Mononuclear cell (primary cell): ENCODE measurements at regions not wholly inside any gene's neighbourhood (a gene's known extent, or its start where the extent isn't known, plus 50 kb on each side); places are given as distances from the start of the nearest gene placed in this dataset.

Experiments
- H3K27me3 ChIP-seq: 2 replicates; pipeline ENCODE4 v1.6.0; 2011; ENCODE audit warnings: low read length, control low read depth; ENCODE audit not compliant: insufficient read depth
- H3K4me1 ChIP-seq: 2 replicates; pipeline ENCODE4 v1.5.1; 2011; ENCODE audit warnings: mild to moderate bottlenecking, low read length, control low read depth; ENCODE audit not compliant: insufficient read depth
- H3K4me3 ChIP-seq: 2 replicates; pipeline ENCODE4 v1.5.1; 2011; ENCODE audit warnings: mild to moderate bottlenecking, low read length, moderate library complexity
- H3K9me3 ChIP-seq: 2 replicates; pipeline ENCODE4 v1.5.1; 2011; ENCODE audit warnings: low read depth, mild to moderate bottlenecking, control low read depth, low read length

- Histone ChIP-seq H3K4me1 (peaks cover 4% of the 10 kb centered on the region), H3K27me3 (no peaks in the 10 kb centered on the region), H3K4me3 (peak overlapping the region; percentile 36), H3K9me3 (no peaks in the 10 kb centered on the region)
Observed at GRCh38 chr19:30719189-30719998, 347.2 kb downstream of the ZNF536 start.

- H3K4me3 ChIP-seq = no peak overlapping the region
Observed at GRCh38 chr19:30718707-30719106, 346.5 kb downstream of the ZNF536 start.

DNA sequence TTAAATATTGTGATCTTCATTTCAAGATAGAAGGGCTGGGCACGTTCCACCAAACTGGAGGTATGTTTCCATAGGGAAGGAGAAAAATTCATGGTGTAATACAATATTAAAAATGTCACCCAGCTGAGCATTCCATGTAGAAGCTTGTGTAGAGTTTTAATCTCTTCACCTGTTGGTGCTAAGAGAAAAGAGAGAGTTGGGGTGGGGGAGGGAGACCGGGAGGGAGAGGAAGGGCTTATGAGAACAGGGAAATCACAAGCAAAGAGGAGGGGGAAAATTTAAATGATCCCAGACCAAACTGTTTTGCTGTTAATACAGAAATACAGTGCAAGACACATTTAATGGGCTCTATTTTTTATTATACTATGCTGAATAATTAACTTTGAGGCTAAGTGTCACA lies 345.8 kb downstream of the ZNF536 start:
- H3K4me3 ChIP-seq = no peak overlapping the region
- H3K27me3 ChIP-seq = no peaks in the 10 kb centered on the region
- H3K4me1 ChIP-seq = peaks cover 4% of the 10 kb centered on the region
- H3K9me3 ChIP-seq = no peaks in the 10 kb centered on the region

More at GRCh38 chr19:30718707-30719106, 346.5 kb downstream of the ZNF536 start:
- H3K4me1 ChIP-seq = peaks cover 4% of the 10 kb centered on the region
- H3K9me3 ChIP-seq = no peaks in the 10 kb centered on the region
- H3K27me3 ChIP-seq = no peaks in the 10 kb centered on the region

DNA sequence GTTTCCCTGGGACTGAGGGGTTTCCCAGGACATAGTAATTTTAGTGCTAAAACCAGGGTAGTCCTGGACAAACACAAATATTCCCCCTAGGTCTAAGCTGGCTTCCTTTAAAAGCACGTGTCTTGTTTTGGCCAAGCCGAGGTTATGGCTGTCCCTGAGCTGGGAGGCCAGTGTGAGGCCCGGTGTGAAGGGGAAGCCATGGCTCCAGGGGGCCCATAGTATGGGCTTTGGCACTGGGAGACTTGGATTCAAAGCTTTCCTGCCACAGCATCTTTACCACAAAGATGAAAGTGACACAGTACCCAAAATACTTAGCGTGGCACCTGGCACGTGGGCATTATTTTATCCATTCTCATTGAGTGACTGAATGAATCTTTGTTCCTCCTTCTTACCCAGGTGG lies 345.2 kb downstream of the ZNF536 start:
- Histone ChIP-seq H3K9me3 (no peaks in the 10 kb centered on the region), H3K4me3 (no peak overlapping the region), H3K4me1 (peaks cover 4% of the 10 kb centered on the region), H3K27me3 (no peaks in the 10 kb centered on the region)

DNA sequence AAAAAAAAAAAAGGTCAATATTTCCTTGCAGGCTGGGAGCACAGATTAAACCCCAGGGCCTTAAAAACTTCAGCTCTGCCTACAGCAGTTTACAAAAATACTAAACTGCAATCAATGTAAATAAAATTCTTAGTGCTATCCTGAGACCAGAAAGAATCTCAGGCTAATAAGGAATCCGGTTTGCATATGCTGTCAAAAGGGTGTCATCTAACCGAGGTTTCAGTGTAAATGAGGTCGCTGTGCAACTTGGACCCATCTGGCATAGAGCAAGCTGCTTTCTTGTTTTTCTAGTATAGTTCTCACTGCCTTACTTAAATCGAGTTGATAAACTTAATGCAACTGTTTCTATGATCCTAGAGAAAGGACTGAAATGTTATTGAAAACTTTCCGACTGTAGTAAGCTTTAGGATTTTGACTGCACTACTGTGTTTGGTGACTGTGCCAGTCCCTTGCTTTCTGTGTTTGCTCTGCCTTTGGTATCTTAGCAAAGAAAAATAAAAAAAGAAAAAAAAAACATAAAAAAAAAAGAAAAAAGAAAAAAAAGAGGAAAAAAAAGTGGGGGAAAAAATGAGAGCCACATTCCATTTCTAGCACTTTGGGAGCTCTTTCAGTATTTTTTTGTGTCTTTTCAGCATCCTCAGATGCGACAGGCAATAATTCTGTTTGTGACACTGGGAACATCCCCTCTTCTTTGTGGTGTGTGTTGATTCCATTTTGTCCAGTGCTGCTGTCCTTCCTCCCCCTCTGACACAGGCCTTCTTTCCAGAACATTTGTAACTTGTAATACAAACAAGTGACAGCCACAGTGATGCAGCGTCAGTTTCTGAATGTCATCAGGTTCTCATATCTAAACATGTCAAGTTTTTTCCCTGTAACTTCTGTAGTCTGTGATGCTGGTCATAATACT lies 340.5 kb downstream of the ZNF536 start:
- Histone ChIP-seq H3K4me3 (no peak overlapping the region), H3K4me1 (no peaks in the 10 kb centered on the region), H3K27me3 (no peaks in the 10 kb centered on the region), H3K9me3 (no peaks in the 10 kb centered on the region)

GRCh38 chr19:30711826-30712225 lies 339.6 kb downstream of the ZNF536 start:
- Histone ChIP-seq H3K27me3 (no peaks in the 10 kb centered on the region), H3K4me1 (no peaks in the 10 kb centered on the region), H3K4me3 (no peak overlapping the region), H3K9me3 (no peaks in the 10 kb centered on the region)

- no peaks in the 10 kb centered on the region for H3K27me3 ChIP-seq
- no peaks in the 10 kb centered on the region for H3K4me1 ChIP-seq
- no peak overlapping the region for H3K4me3 ChIP-seq
- H3K9me3 ChIP-seq = no peaks in the 10 kb centered on the region
Observed at GRCh38 chr19:30711296-30711695, 339.1 kb downstream of the ZNF536 start.

- Histone ChIP-seq H3K9me3 (no peaks in the 10 kb centered on the region), H3K4me3 (no peak overlapping the region), H3K27me3 (no peaks in the 10 kb centered on the region), H3K4me1 (no peaks in the 10 kb centered on the region)
Observed at GRCh38 chr19:30710721-30711120, 338.5 kb downstream of the ZNF536 start.

- Histone ChIP-seq H3K4me1 (no peaks in the 10 kb centered on the region), H3K9me3 (no peaks in the 10 kb centered on the region), H3K27me3 (no peaks in the 10 kb centered on the region), H3K4me3 (no peak overlapping the region)
Observed at GRCh38 chr19:30708416-30709178, 336.4 kb downstream of the ZNF536 start.

DNA sequence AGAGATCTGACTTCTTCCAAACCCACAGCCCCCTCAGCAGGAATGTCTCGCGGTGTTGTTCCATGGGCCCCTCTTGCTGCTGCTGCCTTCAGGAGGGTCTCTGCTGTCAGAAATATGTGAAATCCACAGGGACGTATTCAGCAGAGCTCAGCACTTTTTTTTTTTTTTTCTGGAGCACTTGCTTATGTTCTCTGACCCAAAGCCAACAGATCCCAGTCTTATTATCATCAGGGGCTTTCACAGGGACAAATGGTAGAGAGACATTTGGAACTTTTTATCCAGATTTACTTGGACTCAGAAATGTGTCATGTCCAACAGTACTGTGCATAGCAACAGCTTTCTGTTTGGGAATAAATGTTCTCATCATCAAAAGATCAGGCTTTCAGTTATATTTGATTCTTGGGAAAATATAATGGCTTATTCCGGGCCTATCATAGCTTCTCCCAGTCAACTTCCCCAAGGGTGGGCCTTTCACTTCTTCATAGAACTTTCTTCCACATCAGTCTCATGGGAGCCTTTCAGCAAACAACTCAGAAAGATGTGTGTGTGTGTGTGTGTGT lies 332.7 kb downstream of the ZNF536 start:
- no peaks in the 10 kb centered on the region for H3K4me1 ChIP-seq
- H3K27me3 ChIP-seq = no peaks in the 10 kb centered on the region
- no peak overlapping the region for H3K4me3 ChIP-seq
- H3K9me3 ChIP-seq = no peaks in the 10 kb centered on the region

DNA sequence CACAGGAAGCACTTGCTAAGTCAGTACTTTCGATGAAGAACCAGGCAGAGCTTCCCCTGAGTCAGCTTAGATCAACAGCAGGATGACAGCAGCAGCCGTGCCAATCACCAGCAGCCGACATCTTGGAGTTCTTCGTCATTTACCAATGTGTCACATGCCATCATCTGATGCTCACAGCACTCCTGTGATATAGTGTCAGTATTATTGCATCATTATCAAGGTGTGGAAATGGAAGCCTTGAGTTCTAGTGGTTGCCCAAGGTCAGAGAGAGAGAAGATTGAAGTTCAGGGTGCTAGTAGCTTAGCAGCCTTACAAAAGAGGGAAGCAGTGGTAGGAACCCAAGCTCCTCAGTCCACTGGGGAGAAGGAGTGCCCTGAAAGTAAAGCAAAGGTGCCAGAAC lies 331.5 kb downstream of the ZNF536 start:
- Histone ChIP-seq H3K9me3 (no peaks in the 10 kb centered on the region), H3K4me1 (no peaks in the 10 kb centered on the region), H3K4me3 (no peak overlapping the region), H3K27me3 (no peaks in the 10 kb centered on the region)

DNA sequence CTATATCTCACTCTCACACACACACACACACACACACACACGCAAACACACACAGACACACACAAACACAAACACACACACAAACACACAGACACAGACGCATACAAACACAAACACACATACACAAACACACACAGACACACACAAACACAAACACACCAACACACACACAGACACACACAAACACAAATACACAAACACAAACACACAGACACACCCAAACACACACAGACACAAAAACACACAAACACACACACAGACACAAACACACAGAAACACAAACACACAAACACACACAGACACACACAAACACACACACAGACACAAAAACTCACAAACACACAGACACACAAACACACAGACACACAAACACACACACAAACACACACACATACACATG lies 329.0 kb downstream of the ZNF536 start:
- H3K27me3 ChIP-seq = no peaks in the 10 kb centered on the region
- H3K4me3 ChIP-seq = no peak overlapping the region
- no peaks in the 10 kb centered on the region for H3K4me1 ChIP-seq
- H3K9me3 ChIP-seq = no peaks in the 10 kb centered on the region

- H3K4me3 ChIP-seq = no peak overlapping the region
- H3K27me3 ChIP-seq = no peaks in the 10 kb centered on the region
- no peaks in the 10 kb centered on the region for H3K4me1 ChIP-seq
- H3K9me3 ChIP-seq = no peaks in the 10 kb centered on the region
Observed at GRCh38 chr19:30699871-30700280, 327.7 kb downstream of the ZNF536 start.

DNA sequence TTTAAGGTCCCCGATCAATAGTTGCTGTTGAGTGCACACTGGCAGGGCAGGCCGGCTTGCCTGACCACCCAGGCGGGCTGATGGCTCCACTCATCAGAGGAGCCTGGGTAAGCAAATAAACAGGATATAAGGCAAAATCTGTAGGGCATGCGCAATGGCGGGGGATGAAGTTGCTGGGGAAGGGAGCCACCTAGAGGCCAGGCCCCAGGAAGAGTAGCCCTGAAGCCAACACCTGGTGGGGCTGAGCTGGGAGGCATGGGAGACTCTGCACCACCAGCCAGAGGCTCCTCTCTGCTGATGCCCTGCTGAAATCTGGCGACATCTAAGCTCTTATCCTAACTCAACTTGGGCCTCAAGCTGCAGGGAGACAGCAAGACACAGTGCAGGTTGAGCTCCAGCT lies 324.3 kb downstream of the ZNF536 start:
- Histone ChIP-seq H3K4me3 (no peak overlapping the region), H3K9me3 (no peaks in the 10 kb centered on the region)

More for the DNA sequence above, 324.3 kb downstream of the ZNF536 start:
- peaks cover 18% of the 10 kb centered on the region for H3K27me3 ChIP-seq
- no peaks in the 10 kb centered on the region for H3K4me1 ChIP-seq
